MCF 10A (cell line): ENCODE measurements at regions not wholly inside any gene's neighbourhood (a gene's known extent, or its start where the extent isn't known, plus 50 kb on each side); places are given as distances from the start of the nearest gene placed in this dataset.
A peak's percentile ranks its signal among the peaks of the same experiment; 100 is the strongest.

Experiments used
- BruUV-seq: library from RNA; stranded (reverse); fragments of 400-500 nt; replicated peaks from 2 replicates; lab custom pipeline; 2021; lab: Mats Ljungman, UMichigan
- CTCF ChIA-PET: fragments of 300-600 bp; sonication (Branson Sonifier 250); formaldehyde crosslinking; extraction: SDS; loops from one replicate; lab custom pipeline; 2021; ENCODE audit warnings: antibody characterized with exemption, inconsistent platforms; lab: Yijun Ruan, JAX
- POLR2A ChIA-PET: fragments of 300-600, 350-650 bp; sonication (Branson Sonifier 250); formaldehyde crosslinking; extraction: SDS; loops from one replicate; lab custom pipeline; 2020; ENCODE audit warnings: antibody characterized with exemption, inconsistent platforms; lab: Yijun Ruan, JAX
- DNase-seq: peaks from one replicate; pipeline ENCODE4 v3.0.0-alpha.2; 2018; ENCODE audit not compliant: unreplicated experiment
- H3K27ac Mint-ChIP-seq: one replicate; pipeline ENCODE4 v1.8.0; 2022; ENCODE audit warnings: mild to moderate bottlenecking, low read depth, mixed read lengths; ENCODE audit not compliant: unreplicated experiment
- H3K27me3 Mint-ChIP-seq: one replicate; pipeline ENCODE4 v1.8.0; 2022; ENCODE audit warnings: mixed read lengths; ENCODE audit not compliant: insufficient read depth, unreplicated experiment
- H3K36me3 Mint-ChIP-seq: one replicate; pipeline ENCODE4 v1.8.0; 2022; ENCODE audit warnings: mild to moderate bottlenecking, moderate library complexity, mixed read lengths; ENCODE audit not compliant: insufficient read depth, unreplicated experiment
- H3K4me1 Mint-ChIP-seq: one replicate; pipeline ENCODE4 v1.8.0; 2022; ENCODE audit warnings: mixed read lengths; ENCODE audit not compliant: insufficient read depth, unreplicated experiment
- H3K4me3 Mint-ChIP-seq: one replicate; pipeline ENCODE4 v1.8.0; 2022; ENCODE audit warnings: mild to moderate bottlenecking, moderate library complexity, mixed read lengths; ENCODE audit not compliant: unreplicated experiment
- H3K9me3 Mint-ChIP-seq: one replicate; pipeline ENCODE4 v1.8.0; 2022; ENCODE audit warnings: mixed read lengths; ENCODE audit not compliant: unreplicated experiment
- CTCF ChIP-seq: fragments of 200-600 bp; IDR thresholded peaks from one replicate; pipeline ENCODE4 v1.8.0; 2022; ENCODE audit warnings: antibody characterized with exemption, mild to moderate bottlenecking; ENCODE audit not compliant: unreplicated experiment
- intact Hi-C: fragments of 100-400 bp; cut with micrococcal nuclease; formaldehyde crosslinking; loops from 2 replicates; pipeline ENCODE4 v1.14.1; 2022

GRCh38 chr10:62639144-62639543 is 165.4 kb upstream of the ADO start:
- TF ChIP-seq CTCF, result no peak
- BruUV-seq, result no TSS peak
- Mint-ChIP-seq H3K36me3 (no peaks in the 10 kb centered on the region), H3K9me3 (no peaks in the 10 kb centered on the region), H3K27ac (no peak overlapping the region), H3K4me3 (no peak overlapping the region), H3K27me3 (no peaks in the 10 kb centered on the region), H3K4me1 (no peaks in the 10 kb centered on the region)
- POLR2A ChIA-PET, result interaction anchor here (0.5 to 0.7 kb wide), 2 partner anchors 26 to 425 kb away, joined by 3 to 4 read pairs; no protein-coding TSS in a partner anchor
- intact Hi-C loops, result no loop called here
- no peak for DNase-seq
- CTCF ChIA-PET, result interaction anchor here (0.6 to 1.0 kb wide), 5 partner anchors 14 to 756 kb away, joined by 3 to 7 read pairs (median 3); no protein-coding TSS in a partner anchor

- ChIA-PET CTCF (interaction anchor here (0.5 to 0.8 kb wide), 4 partner anchors 17 to 1370 kb away, joined by 3 to 6 read pairs (median 3); no protein-coding TSS in a partner anchor), POLR2A (interaction anchor here (0.5 to 0.7 kb wide), 3 partner anchors 22 to 123 kb away, joined by 3 read pairs; no protein-coding TSS in a partner anchor)
- Mint-ChIP-seq H3K4me3 (no peak overlapping the region), H3K27ac (no peak overlapping the region), H3K36me3 (no peaks in the 10 kb centered on the region), H3K9me3 (no peaks in the 10 kb centered on the region), H3K4me1 (no peaks in the 10 kb centered on the region), H3K27me3 (no peaks in the 10 kb centered on the region)
- intact Hi-C loops, result no loop called here
- DNase-seq, result peak; percentile 23
- no peak for TF ChIP-seq CTCF
- no TSS peak for BruUV-seq
Observed at GRCh38 chr10:62640411-62640810, 164.1 kb upstream of the ADO start.

- intact Hi-C loops, result no loop called here
- ChIA-PET CTCF (interaction anchor here (0.6 kb wide), 1 partner anchor 163 kb away, joined by 4 read pairs; no protein-coding TSS in a partner anchor), POLR2A (no interaction called here)
- Mint-ChIP-seq H3K4me1 (no peaks in the 10 kb centered on the region), H3K27ac (no peak overlapping the region), H3K9me3 (no peaks in the 10 kb centered on the region), H3K27me3 (no peaks in the 10 kb centered on the region), H3K4me3 (no peak overlapping the region), H3K36me3 (no peaks in the 10 kb centered on the region)
- no peak for TF ChIP-seq CTCF
- BruUV-seq, result no TSS peak
- DNase-seq, result no peak
Observed at GRCh38 chr10:62643606-62644587, 160.6 kb upstream of the ADO start.
